Left lung (tissue), 4 donors: ENCODE measurements at regions not wholly inside any gene's neighbourhood (a gene's known extent, or its start where the extent isn't known, plus 50 kb on each side); places are given as distances from the start of the nearest gene placed in this dataset.
"Not testable (repeated sequence)": the region's sequence is repeated elsewhere in the genome, so short reads cannot be mapped to it uniquely, and the experiment has no call there.

Experiments
- ATAC-seq: fragments of 200-7000 bp; cut with Tn5 transposase; one replicate; pipeline ENCODE4 v1.9.1; 2020; ENCODE audit warnings: moderate library complexity
- DNase-seq, 4 donors: peaks; one replicate each; pipeline ENCODE4 v3.0.0-alpha.2; 2013 to 2020
- H3K27ac ChIP-seq, 2 donors: fragments of 200-600 bp; sonication (generic) in 1 of 2; one replicate each; pipeline versions ENCODE4 v1.5.0 to v1.8.0; 2020 to 2021
- H3K27me3 ChIP-seq, 2 donors: fragments of 200-600 bp; sonication (generic) in 1 of 2; one replicate each; pipeline versions ENCODE4 v1.5.0 to v1.8.0; 2020 to 2021
- H3K36me3 ChIP-seq, 2 donors: fragments of 200-600 bp; sonication (generic) in 1 of 2; one replicate each; pipeline versions ENCODE4 v1.5.0 to v1.8.0; 2020 to 2021
- H3K4me1 ChIP-seq, 2 donors: fragments of 200-600 bp; one replicate each; pipeline ENCODE4 v1.8.0; 2021
- H3K4me3 ChIP-seq, 2 donors: fragments of 200-600 bp; sonication (generic) in 1 of 2; one replicate each; pipeline versions ENCODE4 v1.5.0 to v1.8.0; 2020 to 2021; ENCODE audit warnings: mild to moderate bottlenecking in 1 of 2
- H3K9me3 ChIP-seq, 2 donors: fragments of 200-600 bp; sonication (generic) in 1 of 2; one replicate each; pipeline versions ENCODE4 v1.5.0 to v1.8.0; 2020 to 2021
- intact Hi-C, 2 donors: fragments of 100-400 bp; cut with DNase I; formaldehyde crosslinking; loops; one replicate each; pipeline versions ENCODE4 v1.11.2 to v1.14.2; 2022
- TF ChIP-seq, protein P1 (sequence below), 2 donors: fragments of 200-600 bp; sonication (generic) in 1 of 2; IDR thresholded peaks; one replicate each; pipeline versions ENCODE4 v1.5.0 to v1.8.0; 2021; ENCODE audit warnings: antibody characterized with exemption in 2 of 2
- donor health status: DM: no; HTN: yes; CAD: no.
- donor health status: DM: no; HTN: no; CAD: no.

GRCh38 chr5:166287866-166288265 is 2003.6 kb upstream of the WWC1 start:
- Histone ChIP-seq H3K4me3 (no peak overlapping the region), H3K27me3 (no peaks in the 10 kb centered on the region), H3K9me3 (no peaks in the 10 kb centered on the region), H3K4me1 (no peaks in the 10 kb centered on the region), H3K27ac (no peak overlapping the region), H3K36me3 (no peaks in the 10 kb centered on the region)
- ATAC-seq (no peak), DNase-seq (no peak)
- intact Hi-C loops: no loop called here
- TF ChIP-seq, protein P1, sequence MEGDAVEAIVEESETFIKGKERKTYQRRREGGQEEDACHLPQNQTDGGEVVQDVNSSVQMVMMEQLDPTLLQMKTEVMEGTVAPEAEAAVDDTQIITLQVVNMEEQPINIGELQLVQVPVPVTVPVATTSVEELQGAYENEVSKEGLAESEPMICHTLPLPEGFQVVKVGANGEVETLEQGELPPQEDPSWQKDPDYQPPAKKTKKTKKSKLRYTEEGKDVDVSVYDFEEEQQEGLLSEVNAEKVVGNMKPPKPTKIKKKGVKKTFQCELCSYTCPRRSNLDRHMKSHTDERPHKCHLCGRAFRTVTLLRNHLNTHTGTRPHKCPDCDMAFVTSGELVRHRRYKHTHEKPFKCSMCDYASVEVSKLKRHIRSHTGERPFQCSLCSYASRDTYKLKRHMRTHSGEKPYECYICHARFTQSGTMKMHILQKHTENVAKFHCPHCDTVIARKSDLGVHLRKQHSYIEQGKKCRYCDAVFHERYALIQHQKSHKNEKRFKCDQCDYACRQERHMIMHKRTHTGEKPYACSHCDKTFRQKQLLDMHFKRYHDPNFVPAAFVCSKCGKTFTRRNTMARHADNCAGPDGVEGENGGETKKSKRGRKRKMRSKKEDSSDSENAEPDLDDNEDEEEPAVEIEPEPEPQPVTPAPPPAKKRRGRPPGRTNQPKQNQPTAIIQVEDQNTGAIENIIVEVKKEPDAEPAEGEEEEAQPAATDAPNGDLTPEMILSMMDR (IDR thresholded peaks at IDR 0.05): no peak

DNA sequence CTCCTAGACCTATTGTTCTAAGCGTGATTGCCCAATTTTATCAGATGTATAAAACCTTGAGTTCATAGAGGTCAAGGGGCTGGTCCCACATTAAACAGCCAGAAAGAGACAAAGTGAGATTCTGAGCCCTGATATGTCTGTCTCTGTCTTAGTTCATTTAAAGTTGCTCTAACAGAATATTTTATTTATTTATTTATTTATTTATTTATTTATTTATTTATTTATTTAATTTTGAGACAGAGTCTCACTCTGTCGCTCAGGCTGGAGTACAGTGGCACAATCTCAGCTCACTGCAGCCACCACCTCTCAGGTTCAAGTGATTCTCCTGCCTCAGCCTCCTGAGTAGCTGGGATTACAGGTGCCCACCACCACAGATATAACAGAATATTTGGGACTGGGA is 1999.6 kb upstream of the WWC1 start:
- H3K27ac ChIP-seq, H3K36me3 ChIP-seq, H3K4me1 ChIP-seq, H3K4me3 ChIP-seq, ATAC-seq, H3K9me3 ChIP-seq, DNase-seq, intact Hi-C loops, H3K27me3 ChIP-seq: not testable (repeated sequence)

DNA sequence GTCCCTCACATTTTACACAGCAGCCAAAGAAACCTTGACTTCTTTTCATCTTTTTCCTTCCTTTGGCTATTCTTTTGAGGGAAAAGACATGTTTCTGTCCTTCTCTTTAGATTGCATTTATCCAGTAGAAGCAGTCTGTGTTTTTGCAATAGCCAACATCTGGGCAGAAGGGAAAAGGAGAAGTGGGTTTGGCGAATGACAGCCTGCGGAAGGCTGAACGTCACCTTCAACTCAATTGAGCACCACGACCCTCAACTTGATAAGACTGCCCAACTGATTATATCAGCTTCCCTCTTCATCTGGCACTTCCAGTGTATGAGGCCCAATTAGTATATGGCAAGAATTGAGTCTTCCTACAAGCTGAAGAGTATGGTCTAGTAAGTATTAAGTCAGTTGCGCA is 1997.6 kb upstream of the WWC1 start:
- TF ChIP-seq, protein P1 (IDR thresholded peaks at IDR 0.05): no peak
- Histone ChIP-seq H3K36me3 (no peaks in the 10 kb centered on the region), H3K27me3 (no peaks in the 10 kb centered on the region), H3K9me3 (peaks cover 0 to 6% of the 10 kb centered on the region in 2 donors), H3K27ac (no peak overlapping the region), H3K4me1 (no peaks in the 10 kb centered on the region), H3K4me3 (no peak overlapping the region)
- no peak for ATAC-seq
- intact Hi-C loops: no loop called here
- DNase-seq: no peak

DNA sequence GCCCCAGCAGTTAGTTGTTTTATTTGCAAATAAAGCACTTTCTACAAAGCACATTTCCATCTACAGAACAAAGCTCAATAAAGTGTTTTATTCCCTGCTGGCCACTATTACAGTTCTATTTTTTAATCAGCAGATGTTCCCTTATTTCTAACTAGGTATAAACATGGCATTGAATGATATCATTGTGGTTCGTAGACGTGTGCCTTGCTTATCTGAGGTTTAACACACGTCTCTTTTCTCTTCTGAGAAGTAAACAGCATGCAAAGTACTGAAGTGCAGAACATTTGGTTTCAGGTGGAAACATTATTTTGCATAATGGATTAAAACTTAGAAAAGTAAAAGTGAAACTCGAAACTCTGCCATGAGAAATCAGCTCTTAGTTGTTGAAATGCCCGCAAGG is 1989.3 kb upstream of the WWC1 start:
- TF ChIP-seq, protein P1 (IDR thresholded peaks at IDR 0.05): no peak
- Histone ChIP-seq H3K9me3 (peaks cover 0 to 5% of the 10 kb centered on the region in 2 donors), H3K27me3 (no peaks in the 10 kb centered on the region), H3K27ac (no peak overlapping the region), H3K4me1 (no peaks in the 10 kb centered on the region), H3K4me3 (no peak overlapping the region), H3K36me3 (no peaks in the 10 kb centered on the region)
- ATAC-seq: no peak
- intact Hi-C loops: no loop called here
- DNase-seq: no peak

DNA sequence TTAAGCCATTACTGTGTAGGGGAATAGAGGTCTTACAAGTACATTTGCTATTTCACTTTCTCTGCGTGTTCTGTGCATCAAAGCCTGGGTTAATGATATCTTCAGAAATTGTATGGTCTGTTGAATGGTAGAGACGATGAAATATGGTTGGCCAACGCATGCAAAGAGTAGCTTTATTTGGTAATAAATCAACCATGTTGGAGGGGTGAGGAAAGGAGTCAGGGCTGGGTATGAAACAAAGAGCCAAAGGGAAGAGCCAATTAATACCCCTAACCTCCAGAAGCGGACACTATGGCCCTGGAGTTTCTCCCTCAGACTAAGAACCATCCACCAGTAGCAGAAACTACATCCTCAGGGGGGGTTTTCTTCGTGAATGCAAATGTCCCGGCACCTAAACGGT is 1974.0 kb upstream of the WWC1 start:
- Histone ChIP-seq H3K4me1 (no peaks in the 10 kb centered on the region), H3K36me3 (no peaks in the 10 kb centered on the region), H3K27ac (no peak overlapping the region), H3K9me3 (no peaks in the 10 kb centered on the region), H3K4me3 (no peak overlapping the region), H3K27me3 (no peaks in the 10 kb centered on the region)
- TF ChIP-seq, protein P1 (IDR thresholded peaks at IDR 0.05): no peak
- intact Hi-C loops: no loop called here
- ATAC-seq (no peak), DNase-seq (no peak)

DNA sequence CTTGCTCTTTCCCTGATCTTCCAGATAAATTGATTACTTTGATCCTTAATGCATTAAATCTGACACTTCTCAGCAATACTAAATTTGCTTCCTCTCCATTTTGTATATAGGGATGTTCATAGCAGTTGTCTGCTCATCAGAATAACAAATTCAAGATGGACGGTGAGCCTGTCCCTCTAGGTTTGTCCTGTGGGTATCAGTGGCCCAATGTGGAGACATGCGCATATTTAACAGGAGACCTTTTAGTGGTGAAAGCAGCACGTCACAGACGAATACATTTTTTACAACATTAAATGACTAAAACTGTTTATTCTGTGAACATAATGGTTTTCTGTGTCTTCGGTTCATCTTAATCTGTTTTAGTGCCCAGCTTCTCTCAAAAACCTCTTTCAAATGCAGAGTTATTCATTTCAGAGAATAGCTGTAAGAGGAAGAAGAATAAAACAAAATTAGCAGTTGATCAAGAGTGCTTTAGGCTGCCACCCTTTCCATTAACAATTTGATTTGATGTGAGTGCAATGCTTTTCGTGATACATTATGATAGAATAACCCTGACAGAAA is 1970.4 kb upstream of the WWC1 start:
- Histone ChIP-seq H3K27ac (no peak overlapping the region), H3K4me1 (no peaks in the 10 kb centered on the region), H3K36me3 (no peaks in the 10 kb centered on the region), H3K27me3 (no peaks in the 10 kb centered on the region), H3K9me3 (no peaks in the 10 kb centered on the region), H3K4me3 (no peak overlapping the region)
- DNase-seq (no peak), ATAC-seq (no peak)
- intact Hi-C loops: no loop called here
- TF ChIP-seq, protein P1 (IDR thresholded peaks at IDR 0.05): no peak
